HCT116 (cell line): ENCODE measurements at regions not wholly inside any gene's neighbourhood (a gene's known extent, or its start where the extent isn't known, plus 50 kb on each side); places are given as distances from the start of the nearest gene placed in this dataset.

Experiments
- ATAC-seq: fragments of 200-7000 bp; cut with Tn5 transposase; 2 replicates; pipeline ENCODE4 v1.9.1; 2020; ENCODE audit warnings: mild to moderate bottlenecking, moderate library complexity
- BruUV-seq: library from RNA; stranded (reverse); fragments of 400-500 nt; replicated peaks from 2 replicates; lab custom pipeline; 2021; lab: Mats Ljungman, UMichigan
- CTCF ChIA-PET: fragments of 300-600 bp; sonication (Branson Sonifier 250); formaldehyde crosslinking; loops from one replicate; lab custom pipeline; 2021; ENCODE audit warnings: antibody characterized with exemption; lab: Charles Lee
- POLR2A ChIA-PET: fragments of 300-600, 350-600 bp; sonication (Branson Sonifier 250); formaldehyde crosslinking; loops from one replicate; lab custom pipeline; 2021; ENCODE audit warnings: antibody characterized with exemption; lab: Charles Lee
- RAD21 ChIA-PET, 2 experiments: fragments of 300-600 bp; sonication (Branson Sonifier 250); formaldehyde crosslinking; loops; one replicate each; lab custom pipeline; 2023; ENCODE audit warnings: low total read pairs in 2 of 2; ENCODE audit not compliant: uncharacterized antibody in 2 of 2, unreplicated experiment in 2 of 2, low non-redundant PET in 1 of 2; lab: Charles Lee
- DNase-seq: peaks from one replicate; pipeline ENCODE4 v3.0.0-alpha.2; 2010; ENCODE audit warnings: low read depth, low spot score
- H2AFZ ChIP-seq: fragments of 200-600 bp; shearing (Covaris generic), sonication (generic); 2 replicates; pipeline ENCODE4 v1.6.1; 2017; ENCODE audit warnings: low read depth, mixed run types, mixed read lengths, antibody characterized with exemption, low read length; ENCODE audit not compliant: poor library complexity, severe bottlenecking
- H3K27ac ChIP-seq: 2 replicates; pipeline ENCODE4 v1.5.1; 2012; ENCODE audit warnings: low read depth, low read length
- H3K27me3 ChIP-seq: fragments of 200-600 bp; sonication (generic); 2 replicates; pipeline ENCODE4 v1.6.1; 2016; ENCODE audit warnings: mixed run types, low read length, mixed read lengths; ENCODE audit not compliant: insufficient read depth
- H3K36me3 ChIP-seq, 2 experiments: fragments of 200-500 bp in 1 of 2; fragments of 200-600 bp in 1 of 2; sonication (Bioruptor generic) in 1 of 2; sonication (generic) in 1 of 2; 2 replicates each; pipeline versions ENCODE4 v1.5.1 to v1.6.1; 2014 to 2016; ENCODE audit warnings: low read length in 2 of 2, inconsistent platforms in 1 of 2, mixed read lengths in 1 of 2, mixed run types in 1 of 2; ENCODE audit not compliant: insufficient read depth in 2 of 2, control insufficient read depth in 1 of 2
- H3K4me1 ChIP-seq, 2 experiments: fragments of 200-600 bp in 1 of 2; sonication (generic) in 1 of 2; 2 replicates each; pipeline versions ENCODE4 v1.5.1 to v1.6.1; 2012 to 2017; ENCODE audit warnings: low read length in 2 of 2, inconsistent platforms in 1 of 2, mild to moderate bottlenecking in 1 of 2, mixed read lengths in 1 of 2, mixed run types in 1 of 2, moderate library complexity in 1 of 2; ENCODE audit not compliant: insufficient read depth in 2 of 2, control insufficient read depth in 1 of 2
- H3K4me2 ChIP-seq: fragments of 200-600 bp; sonication (generic); 2 replicates; pipeline ENCODE4 v1.6.1; 2017; ENCODE audit warnings: mixed run types, low read length, mixed read lengths
- H3K4me3 ChIP-seq, 2 experiments: fragments of 200-600 bp in 1 of 2; sonication (generic) in 1 of 2; replicated peaks in 1 of 2; 2 replicates each; pipeline ENCODE4 v1.5.1; 2011 to 2016; ENCODE audit warnings: low read length in 2 of 2, control low read depth in 1 of 2, low read depth in 1 of 2, mild to moderate bottlenecking in 1 of 2, mixed read lengths in 1 of 2, mixed run types in 1 of 2
- H3K79me2 ChIP-seq: fragments of 200-600 bp; sonication (generic); 2 replicates; pipeline ENCODE4 v1.6.1; 2017; ENCODE audit warnings: mild to moderate bottlenecking, mixed run types, low read length, moderate library complexity, mixed read lengths; ENCODE audit not compliant: insufficient read depth
- H3K9ac ChIP-seq: fragments of 200-600 bp; sonication (generic); 2 replicates; pipeline ENCODE4 v1.6.1; 2016; ENCODE audit warnings: low read length, mixed read lengths
- H3K9me2 ChIP-seq: fragments of 200-600 bp; sonication (generic), shearing (Covaris generic); 2 replicates; pipeline ENCODE4 v1.6.1; 2017; ENCODE audit warnings: mixed run types, mild to moderate bottlenecking, moderate library complexity; ENCODE audit not compliant: insufficient read depth
- H3K9me3 ChIP-seq, 2 experiments: fragments of 200-500 bp in 1 of 2; fragments of 200-600 bp in 1 of 2; sonication (Bioruptor generic) in 1 of 2; sonication (generic) in 1 of 2; 2 replicates each; pipeline ENCODE4 v1.6.1; 2014 to 2017; ENCODE audit warnings: low read length in 2 of 2, mixed read lengths in 2 of 2, inconsistent platforms in 1 of 2, low read depth in 1 of 2, mild to moderate bottlenecking in 1 of 2, mixed run types in 1 of 2, moderate library complexity in 1 of 2; ENCODE audit not compliant: control insufficient read depth in 1 of 2, insufficient read depth in 1 of 2
- H4K20me1 ChIP-seq: fragments of 200-600 bp; sonication (generic), shearing (Covaris generic); 2 replicates; pipeline ENCODE4 v1.6.1; 2017; ENCODE audit warnings: mixed run types, mild to moderate bottlenecking, moderate library complexity; ENCODE audit not compliant: insufficient read depth
- CBX3 ChIP-seq: IDR thresholded peaks from 2 replicates; pipeline ENCODE4 v1.6.1; 2012; ENCODE audit warnings: low read depth
- CEBPB ChIP-seq: IDR thresholded peaks from 2 replicates; pipeline ENCODE4 v1.6.1; 2012; ENCODE audit warnings: low read depth
- EGR1 ChIP-seq: IDR thresholded peaks from 2 replicates; pipeline ENCODE4 v1.6.1; 2012; ENCODE audit warnings: low read depth
- ELF1 ChIP-seq: IDR thresholded peaks from 2 replicates; pipeline ENCODE4 v1.6.1; 2012; ENCODE audit warnings: low read depth, borderline replicate concordance
- EZH2 ChIP-seq: fragments of 200-600 bp; sonication (generic); IDR thresholded peaks from 2 replicates; pipeline ENCODE4 v1.6.1; 2017; ENCODE audit warnings: antibody characterized with exemption, mixed run types
- EZH2phosphoT487 ChIP-seq: fragments of 200-600 bp; IDR thresholded peaks from 2 replicates; pipeline ENCODE4 v1.6.1; 2018; ENCODE audit warnings: antibody characterized with exemption, borderline replicate concordance
- FOSL1 ChIP-seq: IDR thresholded peaks from 2 replicates; pipeline ENCODE4 v1.6.1; 2012; ENCODE audit warnings: low read depth
- JUND ChIP-seq: IDR thresholded peaks from 2 replicates; pipeline ENCODE4 v1.6.1; 2012
- MAX ChIP-seq: IDR thresholded peaks from 2 replicates; pipeline ENCODE4 v1.6.1; 2012
- POLR2A ChIP-seq: IDR thresholded peaks from 2 replicates; pipeline ENCODE4 v1.7.0; 2011; ENCODE audit warnings: borderline replicate concordance; ENCODE audit not compliant: insufficient read depth, insufficient read length; ENCODE audit errors: extremely low read depth
- POLR2AphosphoS5 ChIP-seq: IDR thresholded peaks from 2 replicates; pipeline ENCODE4 v1.6.1; 2011; ENCODE audit warnings: mild to moderate bottlenecking, low read depth, low read length, moderate library complexity
- RAD21 ChIP-seq: IDR thresholded peaks from 2 replicates; pipeline ENCODE4 v1.6.1; 2012; ENCODE audit warnings: low read depth, mild to moderate bottlenecking
- SIN3A ChIP-seq: IDR thresholded peaks from 2 replicates; pipeline ENCODE4 v1.6.1; 2012; ENCODE audit warnings: low read depth
- SP1 ChIP-seq: IDR thresholded peaks from 2 replicates; pipeline ENCODE4 v1.6.1; 2012; ENCODE audit warnings: low read depth
- SRF ChIP-seq: IDR thresholded peaks from 2 replicates; pipeline ENCODE4 v1.6.1; 2012; ENCODE audit warnings: low read depth
- TCF7L2 ChIP-seq: IDR thresholded peaks from 2 replicates; pipeline ENCODE4 v1.7.0; 2011; ENCODE audit warnings: borderline replicate concordance, inconsistent platforms; ENCODE audit not compliant: insufficient read depth, insufficient read length; ENCODE audit errors: extremely low read depth
- YY1 ChIP-seq: IDR thresholded peaks from 2 replicates; pipeline ENCODE4 v1.6.1; 2011; ENCODE audit warnings: low read length, low read depth, moderate library complexity, mild to moderate bottlenecking; ENCODE audit not compliant: insufficient replicate concordance; ENCODE audit errors: extremely low read depth
- ZNF274 ChIP-seq: fragments of 200-500 bp; sonication (Bioruptor generic); IDR thresholded peaks from 2 replicates; pipeline ENCODE4 v1.6.1; 2014; ENCODE audit warnings: mild to moderate bottlenecking, low read depth, low read length, inconsistent platforms
- intact Hi-C: fragments of 100-400 bp; cut with micrococcal nuclease; formaldehyde crosslinking; loops from 2 replicates; pipeline ENCODE4 v1.10.0; 2022
- TF ChIP-seq, protein P1 (sequence below), 3 experiments: fragments of 200-600 bp in 1 of 3; sonication (generic) in 1 of 3; IDR thresholded peaks in 2 of 3; conservative IDR thresholded peaks in 1 of 3; 2 replicates each; pipeline ENCODE4 v1.5.1; 2012 to 2017; ENCODE audit warnings: low read depth in 2 of 3, low read length in 2 of 3, antibody characterized with exemption in 1 of 3, borderline replicate concordance in 1 of 3, control low read depth in 1 of 3, mild to moderate bottlenecking in 1 of 3, mixed read lengths in 1 of 3, mixed run types in 1 of 3, moderate library complexity in 1 of 3; ENCODE audit not compliant: insufficient read depth in 1 of 3
- TF ChIP-seq, protein P2 (sequence below): IDR thresholded peaks from 2 replicates; pipeline ENCODE4 v1.6.1; 2011; ENCODE audit warnings: mild to moderate bottlenecking, low read length, moderate library complexity; ENCODE audit not compliant: insufficient replicate concordance; ENCODE audit errors: extremely low read depth

DNA sequence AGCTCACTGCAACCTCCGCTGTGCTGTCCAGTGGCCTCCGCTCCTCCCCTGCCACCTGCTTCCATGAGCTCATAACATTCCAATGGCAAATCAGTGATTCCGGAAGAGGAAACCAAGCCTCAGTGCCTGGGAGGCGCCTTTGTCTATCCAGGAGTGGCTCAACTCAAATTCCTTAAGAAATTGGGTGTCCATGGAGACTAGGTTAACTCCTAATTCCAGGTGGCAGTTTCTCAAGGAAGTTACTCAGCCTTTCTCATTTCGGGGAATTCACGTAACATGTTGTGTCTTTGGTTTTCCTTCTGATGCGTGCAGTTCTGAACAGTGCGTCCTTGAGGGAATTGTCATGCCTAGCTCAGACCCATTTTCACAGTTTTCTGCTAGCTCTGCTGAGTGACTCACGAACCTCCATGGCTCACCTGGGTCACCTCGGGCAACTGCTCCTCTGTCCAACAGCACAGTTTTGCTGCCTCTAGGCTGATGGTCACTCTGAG, 89.9 kb upstream of the DSCAM start:
- no peaks in the 10 kb centered on the region for H3K27me3 ChIP-seq
- peaks cover 0 to 28% of the 10 kb centered on the region in 2 experiments; a peak in 2 of 4 replicates for H3K9me3 ChIP-seq
- intact Hi-C loops: no loop called here
- no peak for ATAC-seq
- H3K9me2 ChIP-seq: no peaks in the 10 kb centered on the region
- RAD21 ChIA-PET: no interaction called here
- BruUV-seq: no TSS peak
- TF ChIP-seq SIN3A: no peak
- no peak for TF ChIP-seq EZH2phosphoT487
- TF ChIP-seq JUND: no peak
- TF ChIP-seq YY1: no peak
- TF ChIP-seq SRF: no peak
- TF ChIP-seq EGR1: no peak
- no peak for TF ChIP-seq FOSL1
- TF ChIP-seq, protein P1, sequence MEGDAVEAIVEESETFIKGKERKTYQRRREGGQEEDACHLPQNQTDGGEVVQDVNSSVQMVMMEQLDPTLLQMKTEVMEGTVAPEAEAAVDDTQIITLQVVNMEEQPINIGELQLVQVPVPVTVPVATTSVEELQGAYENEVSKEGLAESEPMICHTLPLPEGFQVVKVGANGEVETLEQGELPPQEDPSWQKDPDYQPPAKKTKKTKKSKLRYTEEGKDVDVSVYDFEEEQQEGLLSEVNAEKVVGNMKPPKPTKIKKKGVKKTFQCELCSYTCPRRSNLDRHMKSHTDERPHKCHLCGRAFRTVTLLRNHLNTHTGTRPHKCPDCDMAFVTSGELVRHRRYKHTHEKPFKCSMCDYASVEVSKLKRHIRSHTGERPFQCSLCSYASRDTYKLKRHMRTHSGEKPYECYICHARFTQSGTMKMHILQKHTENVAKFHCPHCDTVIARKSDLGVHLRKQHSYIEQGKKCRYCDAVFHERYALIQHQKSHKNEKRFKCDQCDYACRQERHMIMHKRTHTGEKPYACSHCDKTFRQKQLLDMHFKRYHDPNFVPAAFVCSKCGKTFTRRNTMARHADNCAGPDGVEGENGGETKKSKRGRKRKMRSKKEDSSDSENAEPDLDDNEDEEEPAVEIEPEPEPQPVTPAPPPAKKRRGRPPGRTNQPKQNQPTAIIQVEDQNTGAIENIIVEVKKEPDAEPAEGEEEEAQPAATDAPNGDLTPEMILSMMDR (IDR thresholded peaks at IDR 0.05 in 2 of 3, conservative IDR thresholded peaks at IDR 0.05 in 1 of 3; ENCODE audit: borderline replicate concordance in 1 of 3, insufficient read depth in 1 of 3, low read depth in 2 of 3, low read length in 2 of 3): no peak
- no peak for TF ChIP-seq POLR2A
- no peak for TF ChIP-seq SP1
- no peak for TF ChIP-seq CBX3
- TF ChIP-seq TCF7L2: no peak
- no peak for TF ChIP-seq EZH2
- TF ChIP-seq ZNF274: no peak
- TF ChIP-seq CEBPB: no peak
- no peak for TF ChIP-seq POLR2AphosphoS5
- TF ChIP-seq, protein P2, sequence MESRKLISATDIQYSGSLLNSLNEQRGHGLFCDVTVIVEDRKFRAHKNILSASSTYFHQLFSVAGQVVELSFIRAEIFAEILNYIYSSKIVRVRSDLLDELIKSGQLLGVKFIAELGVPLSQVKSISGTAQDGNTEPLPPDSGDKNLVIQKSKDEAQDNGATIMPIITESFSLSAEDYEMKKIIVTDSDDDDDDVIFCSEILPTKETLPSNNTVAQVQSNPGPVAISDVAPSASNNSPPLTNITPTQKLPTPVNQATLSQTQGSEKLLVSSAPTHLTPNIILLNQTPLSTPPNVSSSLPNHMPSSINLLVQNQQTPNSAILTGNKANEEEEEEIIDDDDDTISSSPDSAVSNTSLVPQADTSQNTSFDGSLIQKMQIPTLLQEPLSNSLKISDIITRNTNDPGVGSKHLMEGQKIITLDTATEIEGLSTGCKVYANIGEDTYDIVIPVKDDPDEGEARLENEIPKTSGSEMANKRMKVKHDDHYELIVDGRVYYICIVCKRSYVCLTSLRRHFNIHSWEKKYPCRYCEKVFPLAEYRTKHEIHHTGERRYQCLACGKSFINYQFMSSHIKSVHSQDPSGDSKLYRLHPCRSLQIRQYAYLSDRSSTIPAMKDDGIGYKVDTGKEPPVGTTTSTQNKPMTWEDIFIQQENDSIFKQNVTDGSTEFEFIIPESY: no peak
- no peak for TF ChIP-seq RAD21
- TF ChIP-seq MAX: no peak
- no peak for TF ChIP-seq ELF1
- TF ChIP-seq, all 23 proteins: peak for 0
- Histone ChIP-seq H3K4me2 (no peak overlapping the region), H2AFZ (no peak overlapping the region), H3K4me1 (no peaks in the 10 kb centered on the region), H3K4me3 (no peak overlapping the region), H3K79me2 (no peaks in the 10 kb centered on the region), H3K9ac (no peak overlapping the region), H3K36me3 (no peaks in the 10 kb centered on the region), H3K27ac (no peak overlapping the region), H4K20me1 (no peaks in the 10 kb centered on the region)
- CTCF ChIA-PET: no interaction called here
- no peak for DNase-seq
- POLR2A ChIA-PET: no interaction called here
